GM12878 (cell line): ENCODE measurements at regions not wholly inside any gene's neighbourhood (a gene's known extent, or its start where the extent isn't known, plus 50 kb on each side); places are given as distances from the start of the nearest gene placed in this dataset.

Experiments
- NR2C2 ChIP-seq: IDR thresholded peaks from 2 replicates; pipeline ENCODE4 v1.6.1; 2011; ENCODE audit warnings: borderline replicate concordance, low read depth; ENCODE audit not compliant: control insufficient read depth, insufficient read length
- POLR2A ChIP-seq: IDR thresholded peaks from 2 replicates; pipeline ENCODE4 v1.6.1; 2011; ENCODE audit warnings: low read depth, mild to moderate bottlenecking, low read length
- STAT1 ChIP-seq: fragments of 450-650 bp; conservative IDR thresholded peaks from 2 replicates; pipeline ENCODE4 v1.6.1; 2014; ENCODE audit warnings: antibody characterized with exemption, mild to moderate bottlenecking

DNA sequence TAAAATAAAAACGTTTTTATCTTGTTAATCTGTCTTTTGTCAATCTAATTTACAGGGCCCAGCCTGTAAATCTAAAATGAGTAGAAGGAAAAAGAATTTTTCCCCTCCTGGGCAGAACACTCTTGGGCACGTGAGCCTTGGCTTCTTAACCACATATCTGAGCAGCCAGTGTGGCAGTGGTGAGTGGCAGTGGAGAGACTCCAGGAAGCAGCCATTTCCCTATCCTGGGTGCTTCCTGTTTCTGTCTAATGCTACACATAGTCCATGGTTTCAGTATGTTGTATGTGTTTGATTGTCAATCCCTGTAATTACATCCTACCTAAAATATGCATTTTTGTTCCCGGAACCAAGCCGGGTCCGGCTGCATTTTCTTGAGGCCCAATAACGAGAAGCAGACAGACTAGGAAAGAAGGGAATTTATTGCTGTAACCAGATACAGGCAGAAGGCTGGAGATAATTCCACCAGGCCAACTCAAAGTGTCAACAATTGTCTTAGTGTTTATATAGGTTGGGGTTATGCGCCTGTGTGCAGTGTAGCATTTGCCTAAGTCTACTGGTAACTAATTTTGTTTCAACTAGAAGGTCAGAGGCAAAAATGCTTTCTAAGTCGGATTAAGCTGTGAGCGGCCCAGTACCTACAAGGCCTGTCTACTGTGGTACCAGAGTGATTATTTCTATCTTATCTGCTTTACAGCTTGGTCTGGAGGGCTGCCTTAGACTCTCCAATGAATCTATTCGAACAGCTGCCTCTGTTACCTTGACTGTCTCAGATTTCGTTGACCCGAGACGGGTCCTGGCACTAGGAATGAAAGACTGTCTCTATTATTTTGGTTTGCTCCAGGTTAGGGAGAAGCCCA, 82.4 kb upstream of the RESF1 start:
- TF ChIP-seq NR2C2 (no peak), STAT1 (no peak), POLR2A (no peak)
